ENCODE measurements at regions not wholly inside any gene's neighbourhood (a gene's known extent, or its start where the extent isn't known, plus 50 kb on each side); places are given as distances from the start of the nearest gene placed in this dataset.

- TF ChIP-seq EZH2 (IDR thresholded peaks at IDR 0.05; ENCODE audit: borderline replicate concordance, low read depth, low read length, poor library complexity, severe bottlenecking) = no peak
- no peak for TF ChIP-seq CTCF (conservative IDR thresholded peaks at IDR 0.05; ENCODE audit: low read depth, low read length)
- no peaks in the 10 kb centered on the region for H3K9me3 ChIP-seq (ENCODE audit: low read depth, low read length, poor library complexity, severe bottlenecking)
- no peak overlapping the region for H3K27ac ChIP-seq (ENCODE audit: low read depth, low read length, poor library complexity, severe bottlenecking)
- no peak for DNase-seq (ENCODE audit: low spot score)
- BruUV-seq (replicated peaks) = no TSS peak
- intact Hi-C loops (cut with micrococcal nuclease; ENCODE audit: unreplicated experiment) = no loop called here
- H3K4me1 ChIP-seq (ENCODE audit: insufficient read depth, low read length, poor library complexity, severe bottlenecking) = no peaks in the 10 kb centered on the region
- ChIA-PET CTCF (no interaction called here), POLR2A (ENCODE audit: low non-redundant PET) (no interaction called here)
- no peaks in the 10 kb centered on the region for H3K27me3 ChIP-seq (replicated peaks; ENCODE audit: insufficient read depth, low read depth, low read length, poor library complexity)
- no peaks in the 10 kb centered on the region for H3K36me3 ChIP-seq (ENCODE audit: insufficient read depth, low read length, poor library complexity, severe bottlenecking)
- H3K4me3 ChIP-seq (ENCODE audit: low read depth, low read length, poor library complexity, severe bottlenecking) = no peak overlapping the region
Measured at GRCh38 chr7:112969946-112970345, 116.7 kb downstream of the GPR85 start.

DNA sequence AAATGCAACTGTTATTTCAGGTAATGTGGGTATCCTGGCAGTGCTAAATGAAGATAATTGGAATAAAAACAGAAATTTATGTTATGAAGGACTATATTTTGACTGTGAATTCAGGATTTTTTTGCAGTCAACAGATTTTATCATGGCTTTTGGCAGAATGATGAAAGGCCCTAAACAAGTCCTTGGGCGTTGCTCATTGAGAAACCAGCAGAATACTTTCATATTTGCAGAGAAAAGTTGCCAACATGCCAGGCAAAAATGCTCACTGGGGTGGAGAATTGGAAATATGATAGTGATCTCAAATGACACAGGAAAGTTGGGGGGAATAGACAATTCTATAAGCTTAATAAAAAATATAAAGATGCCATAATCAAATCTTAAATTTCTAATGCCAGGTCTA is 121.1 kb downstream of the GPR85 start:
- no peak for TF ChIP-seq EZH2 (IDR thresholded peaks at IDR 0.05; ENCODE audit: borderline replicate concordance, low read depth, low read length, poor library complexity, severe bottlenecking)
- TF ChIP-seq CTCF (conservative IDR thresholded peaks at IDR 0.05; ENCODE audit: low read depth, low read length) = no peak
- Histone ChIP-seq H3K27me3 (replicated peaks; ENCODE audit: insufficient read depth, low read depth, low read length, poor library complexity) (no peaks in the 10 kb centered on the region), H3K4me1 (ENCODE audit: insufficient read depth, low read length, poor library complexity, severe bottlenecking) (no peaks in the 10 kb centered on the region), H3K9me3 (ENCODE audit: low read depth, low read length, poor library complexity, severe bottlenecking) (no peaks in the 10 kb centered on the region), H3K27ac (ENCODE audit: low read depth, low read length, poor library complexity, severe bottlenecking) (no peak overlapping the region), H3K36me3 (ENCODE audit: insufficient read depth, low read length, poor library complexity, severe bottlenecking) (no peaks in the 10 kb centered on the region), H3K4me3 (ENCODE audit: low read depth, low read length, poor library complexity, severe bottlenecking) (no peak overlapping the region)
- ChIA-PET POLR2A (ENCODE audit: low non-redundant PET) (no interaction called here), CTCF (no interaction called here)
- no TSS peak for BruUV-seq (replicated peaks)
- intact Hi-C loops (cut with micrococcal nuclease; ENCODE audit: unreplicated experiment) = no loop called here
- DNase-seq (ENCODE audit: low spot score) = no peak

DNA sequence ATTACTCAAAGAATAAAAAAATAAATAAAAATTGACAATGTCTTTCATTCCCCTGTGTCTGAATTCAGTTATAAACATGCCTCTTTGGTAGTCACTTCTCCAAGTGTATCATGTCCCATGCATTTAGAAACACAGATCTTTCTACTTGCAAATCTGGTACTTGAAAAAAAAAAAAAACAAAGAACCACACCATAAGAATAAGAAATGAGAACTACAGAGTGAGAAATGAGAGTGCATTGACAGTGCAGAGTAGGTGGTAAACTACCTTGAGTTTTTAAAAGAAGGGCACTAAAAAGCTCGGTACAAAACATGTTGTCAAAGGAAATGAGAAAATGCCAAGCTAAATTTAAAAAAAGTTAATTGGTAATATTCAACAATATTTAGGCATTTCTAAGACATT is 123.0 kb downstream of the GPR85 start:
- TF ChIP-seq CTCF (conservative IDR thresholded peaks at IDR 0.05; ENCODE audit: low read depth, low read length) = no peak
- no peak for TF ChIP-seq EZH2 (IDR thresholded peaks at IDR 0.05; ENCODE audit: borderline replicate concordance, low read depth, low read length, poor library complexity, severe bottlenecking)
- ChIA-PET POLR2A (ENCODE audit: low non-redundant PET) (no interaction called here), CTCF (no interaction called here)
- intact Hi-C loops (cut with micrococcal nuclease; ENCODE audit: unreplicated experiment) = no loop called here
- Histone ChIP-seq H3K4me3 (ENCODE audit: low read depth, low read length, poor library complexity, severe bottlenecking) (no peak overlapping the region), H3K9me3 (ENCODE audit: low read depth, low read length, poor library complexity, severe bottlenecking) (no peaks in the 10 kb centered on the region), H3K4me1 (ENCODE audit: insufficient read depth, low read length, poor library complexity, severe bottlenecking) (no peaks in the 10 kb centered on the region), H3K27me3 (replicated peaks; ENCODE audit: insufficient read depth, low read depth, low read length, poor library complexity) (no peaks in the 10 kb centered on the region), H3K27ac (ENCODE audit: low read depth, low read length, poor library complexity, severe bottlenecking) (no peak overlapping the region), H3K36me3 (ENCODE audit: insufficient read depth, low read length, poor library complexity, severe bottlenecking) (no peaks in the 10 kb centered on the region)
- no TSS peak for BruUV-seq (replicated peaks)
- no peak for DNase-seq (ENCODE audit: low spot score)

Data from A673 (cell line).